BE2C (cell line): ENCODE measurements at regions not wholly inside any gene's neighbourhood (a gene's known extent, or its start where the extent isn't known, plus 50 kb on each side); places are given as distances from the start of the nearest gene placed in this dataset.

Experiments used
- DNase-seq: peaks from one replicate; pipeline ENCODE4 v3.0.0-alpha.2; 2020
- H3K27me3 ChIP-seq: fragments of 250-450 bp; sonication (Bioruptor Pico); 2 replicates; pipeline ENCODE4 v1.5.1; 2020; ENCODE audit warnings: mild to moderate bottlenecking
- H3K36me3 ChIP-seq: fragments of 250-450 bp; sonication (Bioruptor Pico); 2 replicates; pipeline ENCODE4 v1.5.1; 2020; ENCODE audit warnings: mild to moderate bottlenecking
- H3K4me1 ChIP-seq: fragments of 250-450 bp; sonication (Bioruptor Pico); 2 replicates; pipeline ENCODE4 v1.5.1; 2020
- H3K4me3 ChIP-seq: 2 replicates; pipeline ENCODE4 v1.5.1; 2011; ENCODE audit warnings: low read depth, low read length
- H3K9me3 ChIP-seq: fragments of 250-450 bp; sonication (Bioruptor Pico); 2 replicates; pipeline ENCODE4 v1.5.1; 2020
- TF ChIP-seq, protein P1 (sequence below): IDR thresholded peaks from 2 replicates; pipeline ENCODE4 v1.5.1; 2012; ENCODE audit warnings: mild to moderate bottlenecking, low read depth, low read length

DNA sequence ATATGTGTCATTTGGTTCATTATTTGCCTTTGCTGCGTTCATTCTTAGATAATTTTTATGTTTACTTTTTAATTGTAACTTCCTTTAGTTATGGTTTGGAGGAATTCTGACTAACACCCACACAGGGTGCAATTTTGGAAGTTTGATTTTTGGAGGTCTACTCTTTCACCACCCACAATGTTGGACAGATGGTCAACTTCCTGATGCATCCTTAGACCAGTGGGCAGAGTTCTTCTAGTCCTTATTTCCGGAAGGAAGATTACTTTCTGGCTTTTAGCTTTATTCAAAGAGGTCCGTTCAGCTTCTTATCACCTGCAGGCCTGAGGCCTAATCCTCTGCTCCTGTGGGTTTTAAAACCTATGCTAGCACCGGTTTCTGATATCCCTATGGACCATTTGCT lies 126.7 kb downstream of the MTX3 start:
- Histone ChIP-seq H3K36me3 (no peaks in the 10 kb centered on the region), H3K4me1 (no peaks in the 10 kb centered on the region), H3K27me3 (peaks cover 16% of the 10 kb centered on the region), H3K4me3 (no peak overlapping the region), H3K9me3 (no peaks in the 10 kb centered on the region)
- TF ChIP-seq, protein P1, sequence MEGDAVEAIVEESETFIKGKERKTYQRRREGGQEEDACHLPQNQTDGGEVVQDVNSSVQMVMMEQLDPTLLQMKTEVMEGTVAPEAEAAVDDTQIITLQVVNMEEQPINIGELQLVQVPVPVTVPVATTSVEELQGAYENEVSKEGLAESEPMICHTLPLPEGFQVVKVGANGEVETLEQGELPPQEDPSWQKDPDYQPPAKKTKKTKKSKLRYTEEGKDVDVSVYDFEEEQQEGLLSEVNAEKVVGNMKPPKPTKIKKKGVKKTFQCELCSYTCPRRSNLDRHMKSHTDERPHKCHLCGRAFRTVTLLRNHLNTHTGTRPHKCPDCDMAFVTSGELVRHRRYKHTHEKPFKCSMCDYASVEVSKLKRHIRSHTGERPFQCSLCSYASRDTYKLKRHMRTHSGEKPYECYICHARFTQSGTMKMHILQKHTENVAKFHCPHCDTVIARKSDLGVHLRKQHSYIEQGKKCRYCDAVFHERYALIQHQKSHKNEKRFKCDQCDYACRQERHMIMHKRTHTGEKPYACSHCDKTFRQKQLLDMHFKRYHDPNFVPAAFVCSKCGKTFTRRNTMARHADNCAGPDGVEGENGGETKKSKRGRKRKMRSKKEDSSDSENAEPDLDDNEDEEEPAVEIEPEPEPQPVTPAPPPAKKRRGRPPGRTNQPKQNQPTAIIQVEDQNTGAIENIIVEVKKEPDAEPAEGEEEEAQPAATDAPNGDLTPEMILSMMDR, result no peak
- DNase-seq, result no peak

- H3K27me3 ChIP-seq, result peaks cover 19% of the 10 kb centered on the region
- no peaks in the 10 kb centered on the region for H3K4me1 ChIP-seq
- TF ChIP-seq, protein P1, result no peak
- H3K36me3 ChIP-seq, result no peaks in the 10 kb centered on the region
- DNase-seq, result no peak
- H3K9me3 ChIP-seq, result no peaks in the 10 kb centered on the region
- H3K4me3 ChIP-seq, result no peak overlapping the region
Observed at GRCh38 chr5:79859588-79859987, 131.5 kb downstream of the MTX3 start.

GRCh38 chr5:79858410-79858723 lies 132.7 kb downstream of the MTX3 start:
- no peaks in the 10 kb centered on the region for H3K36me3 ChIP-seq
- DNase-seq, result no peak
- no peak overlapping the region for H3K4me3 ChIP-seq
- no peaks in the 10 kb centered on the region for H3K9me3 ChIP-seq
- no peaks in the 10 kb centered on the region for H3K4me1 ChIP-seq
- peaks cover 23% of the 10 kb centered on the region for H3K27me3 ChIP-seq
- TF ChIP-seq, protein P1, result no peak

- H3K4me1 ChIP-seq, result no peaks in the 10 kb centered on the region
- H3K36me3 ChIP-seq, result no peaks in the 10 kb centered on the region
- H3K9me3 ChIP-seq, result no peaks in the 10 kb centered on the region
- TF ChIP-seq, protein P1, result peak; percentile 99
- no peak overlapping the region for H3K4me3 ChIP-seq
- H3K27me3 ChIP-seq, result peaks cover 25% of the 10 kb centered on the region
- DNase-seq, result peak; percentile 72
Observed at GRCh38 chr5:79857714-79858409, 133.2 kb downstream of the MTX3 start.

GRCh38 chr5:79856456-79857055 lies 134.5 kb downstream of the MTX3 start:
- no peak overlapping the region for H3K4me3 ChIP-seq
- TF ChIP-seq, protein P1, result no peak
- no peaks in the 10 kb centered on the region for H3K9me3 ChIP-seq
- DNase-seq, result no peak
- H3K27me3 ChIP-seq, result peaks cover 33% of the 10 kb centered on the region
- no peaks in the 10 kb centered on the region for H3K4me1 ChIP-seq
- no peaks in the 10 kb centered on the region for H3K36me3 ChIP-seq

GRCh38 chr5:79853676-79854418 lies 137.2 kb downstream of the MTX3 start:
- H3K4me3 ChIP-seq, result no peak overlapping the region
- no peaks in the 10 kb centered on the region for H3K36me3 ChIP-seq
- H3K27me3 ChIP-seq, result peaks cover 38% of the 10 kb centered on the region
- DNase-seq, result no peak
- no peaks in the 10 kb centered on the region for H3K9me3 ChIP-seq
- TF ChIP-seq, protein P1, result no peak
- H3K4me1 ChIP-seq, result no peaks in the 10 kb centered on the region
